HepG2 (cell line): ENCODE measurements at regions not wholly inside any gene's neighbourhood (a gene's known extent, or its start where the extent isn't known, plus 50 kb on each side); places are given as distances from the start of the nearest gene placed in this dataset.

Experiments
- ATAC-seq: fragments of 200-7000 bp; cut with Tn5 transposase; 3 replicates; pipeline ENCODE4 v1.9.1; 2020; ENCODE audit warnings: mild to moderate bottlenecking, moderate library complexity
- BruUV-seq: library from RNA; stranded (reverse); fragments of 400-500 nt; replicated peaks from 2 replicates; lab custom pipeline; 2021; lab: Mats Ljungman, UMichigan
- CTCF ChIA-PET: fragments of 300-600 bp; formaldehyde crosslinking; extraction: SDS; loops from one replicate; lab custom pipeline; 2021; ENCODE audit warnings: low total read pairs, inconsistent platforms, low intra/inter-chr PET ratio; lab: Yijun Ruan, JAX
- POLR2A ChIA-PET: fragments of 350-600 bp; sonication (Branson Sonifier 250); formaldehyde crosslinking; loops from one replicate; lab custom pipeline; 2020; ENCODE audit warnings: antibody characterized with exemption, inconsistent platforms; lab: Yijun Ruan, JAX
- DNase-seq: peaks from one replicate; pipeline ENCODE4 v3.0.0-alpha.2; 2015; ENCODE audit warnings: low spot score
- FAIRE-seq: peaks from 3 replicates; lab custom pipeline; 2011; peaks lifted over from hg19 to GRCh38; lab: Jason Lieb, UNC
- H2AFZ ChIP-seq: one replicate; pipeline ENCODE4 v1.6.1; 2011; ENCODE audit warnings: low read length, inconsistent platforms
- H3K27ac ChIP-seq: fragments of 300-600 bp; 3 replicates; pipeline ENCODE4 v1.8.0; 2011; ENCODE audit warnings: mixed run types, mild to moderate bottlenecking, mixed read lengths, low read length, inconsistent platforms; ENCODE audit not compliant: insufficient read depth; ENCODE audit errors: extremely low read length
- H3K27me3 ChIP-seq, 2 experiments: fragments of 200-600 bp in 1 of 2; 2 replicates in 1 of 2; 3 replicates in 1 of 2; pipeline versions ENCODE4 v1.6.0 to v1.8.0; 2011; ENCODE audit warnings: low read length in 2 of 2, mild to moderate bottlenecking in 2 of 2, moderate library complexity in 2 of 2, inconsistent platforms in 1 of 2; ENCODE audit not compliant: insufficient read depth in 2 of 2, control insufficient read depth in 1 of 2
- H3K36me3 ChIP-seq, 2 experiments: fragments of 200-600 bp in 1 of 2; replicated peaks in 1 of 2; 2 replicates in 1 of 2; 3 replicates in 1 of 2; pipeline versions ENCODE4 v1.5.1 to v1.8.0; 2011; ENCODE audit warnings: low read length in 2 of 2, inconsistent platforms in 1 of 2; ENCODE audit not compliant: insufficient read depth in 2 of 2, control insufficient read depth in 1 of 2
- H3K4me1 ChIP-seq: 2 replicates; pipeline ENCODE4 v1.5.1; 2012; ENCODE audit warnings: low read length, inconsistent platforms; ENCODE audit not compliant: insufficient read depth
- H3K4me2 ChIP-seq: 2 replicates; pipeline ENCODE4 v1.6.0; 2011; ENCODE audit warnings: low read depth, low read length, inconsistent platforms
- H3K4me3 ChIP-seq, 3 experiments: fragments of 200-600 bp in 1 of 3; sonication (generic), shearing (Covaris generic) in 1 of 3; replicated peaks in 1 of 3; 2 replicates each; pipeline ENCODE4 v1.5.1; 2011 to 2016; ENCODE audit warnings: low read length in 3 of 3, inconsistent platforms in 2 of 3, low read depth in 2 of 3, mild to moderate bottlenecking in 2 of 3, control low read depth in 1 of 3, mixed read lengths in 1 of 3; ENCODE audit not compliant: insufficient read depth in 1 of 3
- H3K79me2 ChIP-seq: one replicate; pipeline ENCODE4 v1.6.1; 2011; ENCODE audit warnings: low read length, inconsistent platforms; ENCODE audit not compliant: insufficient read depth
- H3K9ac ChIP-seq: 2 replicates; pipeline ENCODE4 v1.6.0; 2011; ENCODE audit warnings: mild to moderate bottlenecking, low read depth, low read length, inconsistent platforms; ENCODE audit not compliant: insufficient read depth
- H3K9me3 ChIP-seq: 2 replicates; pipeline ENCODE4 v1.5.1; 2012; ENCODE audit warnings: mild to moderate bottlenecking, low read length
- H4K20me1 ChIP-seq: 2 replicates; pipeline ENCODE4 v1.6.0; 2011; ENCODE audit warnings: inconsistent platforms, mild to moderate bottlenecking, low read length, moderate library complexity; ENCODE audit not compliant: insufficient read depth
- CEBPG ChIP-seq: IDR thresholded peaks from 2 replicates; pipeline ENCODE4 v1.6.1; 2016
- HES4 ChIP-seq: sonication (generic); formaldehyde crosslinking; IDR thresholded peaks from 2 replicates; pipeline ENCODE4 v1.9.0; 2021; ENCODE audit warnings: mild to moderate bottlenecking, missing genetic modification reagents, borderline replicate concordance
- KDM4B ChIP-seq: sonication (generic); formaldehyde crosslinking; IDR thresholded peaks from 2 replicates; pipeline ENCODE4 v1.4.0; 2020; ENCODE audit warnings: missing genetic modification reagents
- LRRFIP1 ChIP-seq: sonication (generic); formaldehyde crosslinking; conservative IDR thresholded peaks from 2 replicates; pipeline ENCODE4 v1.4.0; 2020; ENCODE audit warnings: missing genetic modification reagents
- NFIB ChIP-seq: sonication (generic); formaldehyde crosslinking; IDR thresholded peaks from 2 replicates; pipeline ENCODE4 v1.9.0; 2021; ENCODE audit warnings: missing genetic modification reagents, mild to moderate bottlenecking, borderline replicate concordance
- POLR2A ChIP-seq, 2 experiments: IDR thresholded peaks; 2 replicates each; pipeline ENCODE4 v1.6.1; 2011; ENCODE audit warnings: low read depth in 2 of 2, low read length in 2 of 2, mild to moderate bottlenecking in 1 of 2, moderate library complexity in 1 of 2; ENCODE audit not compliant: insufficient read depth in 1 of 2
- TBX2 ChIP-seq: sonication (generic); formaldehyde crosslinking; IDR thresholded peaks from 2 replicates; pipeline ENCODE4 v1.5.0; 2020; ENCODE audit warnings: missing genetic modification reagents, mild to moderate bottlenecking, borderline replicate concordance
- ZFP41 ChIP-seq: sonication (generic); formaldehyde crosslinking; IDR thresholded peaks from 2 replicates; pipeline ENCODE4 v1.4.0; 2020; ENCODE audit warnings: mild to moderate bottlenecking, missing genetic modification reagents, borderline replicate concordance
- ZNF34 ChIP-seq: sonication (generic); formaldehyde crosslinking; IDR thresholded peaks from 2 replicates; pipeline ENCODE4 v1.4.0; 2020; ENCODE audit warnings: mild to moderate bottlenecking, missing genetic modification reagents, borderline replicate concordance
- WGBS: methylation state at CpG from one replicate; pipeline ENCODE4 v1.1.6; 2017; ENCODE audit warnings: low lambda C conversion rate; 5-methylcytosine and 5-hydroxymethylcytosine counted together
- in situ Hi-C: cut with HindIII; loops from 2 replicates; pipeline ENCODE4 v1.10.0; 2017; ENCODE audit warnings: low pct_unique_long_range_greater_than_20kb; ENCODE audit not compliant: extremely low pct_ligation_motif_present
- intact Hi-C: fragments of 100-400 bp; cut with micrococcal nuclease; formaldehyde crosslinking; loops from one replicate; pipeline ENCODE4 v1.10.0; 2022; ENCODE audit not compliant: unreplicated experiment
- TF ChIP-seq, protein P1 (sequence below): sonication (generic); formaldehyde crosslinking; IDR thresholded peaks from 2 replicates; pipeline ENCODE4 v1.4.0; 2020; ENCODE audit warnings: mild to moderate bottlenecking, low read depth, missing genetic modification reagents

GRCh38 chr5:159410480-159410879, 80.2 kb upstream of the IL12B start:
- intact Hi-C loops (no loop called here), in situ Hi-C loops (no loop called here)
- TF ChIP-seq, protein P1, sequence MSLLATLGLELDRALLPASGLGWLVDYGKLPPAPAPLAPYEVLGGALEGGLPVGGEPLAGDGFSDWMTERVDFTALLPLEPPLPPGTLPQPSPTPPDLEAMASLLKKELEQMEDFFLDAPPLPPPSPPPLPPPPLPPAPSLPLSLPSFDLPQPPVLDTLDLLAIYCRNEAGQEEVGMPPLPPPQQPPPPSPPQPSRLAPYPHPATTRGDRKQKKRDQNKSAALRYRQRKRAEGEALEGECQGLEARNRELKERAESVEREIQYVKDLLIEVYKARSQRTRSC (CRISPR knock-in tag): no peak
- TF ChIP-seq HES4 (CRISPR knock-in tag) (no peak), ZNF34 (CRISPR knock-in tag) (no peak), TBX2 (CRISPR knock-in tag) (no peak), NFIB (CRISPR knock-in tag) (no peak), CEBPG (CRISPR knock-in tag) (no peak), ZFP41 (no peak)
- no peak overlapping the region for H3K27ac ChIP-seq
- no peak for ATAC-seq
- no peaks in the 10 kb centered on the region for H3K4me1 ChIP-seq
- H3K79me2 ChIP-seq: no peaks in the 10 kb centered on the region
- no peak overlapping the region for H3K4me3 ChIP-seq
- H2AFZ ChIP-seq: no peak overlapping the region
- CTCF ChIA-PET: no interaction called here
- FAIRE-seq: no peak
- H3K4me2 ChIP-seq: no peak overlapping the region
- H3K9me3 ChIP-seq: no peaks in the 10 kb centered on the region
- POLR2A ChIA-PET: no interaction called here
- H3K36me3 ChIP-seq: no peaks in the 10 kb centered on the region
- no TSS peak for BruUV-seq
- H3K9ac ChIP-seq: no peak overlapping the region
- peaks cover 0 to 16% of the 10 kb centered on the region in 2 experiments; a peak in 4 of 5 replicates for H3K27me3 ChIP-seq
- H4K20me1 ChIP-seq: no peaks in the 10 kb centered on the region
- 0% methylated on average over 2 of the region's 2 CpGs for WGBS
- DNase-seq: no peak

DNA sequence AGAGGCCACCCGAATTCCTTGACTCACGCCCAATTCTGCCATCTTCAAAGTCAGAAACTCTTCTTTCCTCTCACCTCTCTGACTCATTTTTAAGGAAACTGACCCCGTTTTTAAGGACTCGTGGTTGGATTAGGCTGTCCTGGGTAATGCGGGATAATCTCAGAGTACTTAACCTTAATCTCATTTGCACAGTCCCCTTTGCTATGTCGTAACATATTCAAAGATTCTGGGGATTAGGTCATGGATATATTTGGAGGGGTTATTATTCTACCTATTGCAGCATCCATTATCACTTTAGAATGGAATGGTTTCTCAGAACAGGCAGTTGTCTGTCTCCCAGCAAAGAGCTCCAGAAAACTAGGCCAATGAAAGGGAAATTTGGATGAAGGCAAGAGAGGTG, 80.8 kb upstream of the IL12B start:
- Histone ChIP-seq H2AFZ (no peak overlapping the region), H3K79me2 (no peaks in the 10 kb centered on the region), H3K9ac (no peak overlapping the region), H4K20me1 (no peaks in the 10 kb centered on the region), H3K27ac (no peak overlapping the region), H3K4me2 (no peak overlapping the region), H3K9me3 (no peaks in the 10 kb centered on the region), H3K4me1 (no peaks in the 10 kb centered on the region), H3K27me3 (peaks cover 0 to 12% of the 10 kb centered on the region in 2 experiments; a peak in 4 of 5 replicates)
- no TSS peak for BruUV-seq
- WGBS: 1% methylated on average over 6 of the region's 6 CpGs
- in situ Hi-C loops: no loop called here
- CTCF ChIA-PET: no interaction called here
- FAIRE-seq (no peak), ATAC-seq (no peak), DNase-seq (no peak)
- POLR2A ChIA-PET: no interaction called here
- no peak for TF ChIP-seq POLR2A (IDR thresholded peaks at IDR 0.05; ENCODE audit: insufficient read depth in 1 of 2, low read depth in 2 of 2, low read length in 2 of 2)
- TF ChIP-seq KDM4B (CRISPR knock-in tag): no peak
- TF ChIP-seq LRRFIP1 (CRISPR knock-in tag): no peak
- TF ChIP-seq, all 625 proteins: peak for 0
- H3K36me3 ChIP-seq: no peaks in the 10 kb centered on the region
- intact Hi-C loops: no loop called here
- H3K4me3 ChIP-seq: no peak overlapping the region
